DOHH2 (cell line): ENCODE measurements at regions not wholly inside any gene's neighbourhood (a gene's known extent, or its start where the extent isn't known, plus 50 kb on each side); places are given as distances from the start of the nearest gene placed in this dataset.

Source experiments
- H3F3A ChIP-seq: fragments of 200-600 bp; sonication (generic), shearing (Covaris generic); 2 replicates; pipeline ENCODE4 v1.6.0; 2016; ENCODE audit warnings: antibody characterized with exemption, mild to moderate bottlenecking; ENCODE audit not compliant: control insufficient read depth, insufficient read depth
- H3K27ac ChIP-seq: fragments of 200-600 bp; sonication (generic); 2 replicates; pipeline ENCODE4 v1.5.1; 2014; ENCODE audit warnings: low read depth, mild to moderate bottlenecking, low read length, moderate library complexity
- H3K27me3 ChIP-seq: fragments of 200-600 bp; sonication (generic); 2 replicates; pipeline ENCODE4 v1.6.1; 2014; ENCODE audit warnings: mild to moderate bottlenecking, low read length, mixed read lengths; ENCODE audit not compliant: control insufficient read depth
- H3K36me3 ChIP-seq: fragments of 200-600 bp; sonication (generic); 2 replicates; pipeline ENCODE4 v1.6.1; 2014; ENCODE audit warnings: mild to moderate bottlenecking, low read length, moderate library complexity, mixed read lengths; ENCODE audit not compliant: control insufficient read depth
- H3K4me1 ChIP-seq: fragments of 200-600 bp; sonication (generic); 2 replicates; pipeline ENCODE4 v1.6.1; 2014; ENCODE audit warnings: mild to moderate bottlenecking, low read length, mixed read lengths; ENCODE audit not compliant: control insufficient read depth
- H3K4me2 ChIP-seq: fragments of 200-600 bp; sonication (generic); 2 replicates; pipeline ENCODE4 v1.6.0; 2014; ENCODE audit warnings: mild to moderate bottlenecking, low read length, moderate library complexity
- H3K4me3 ChIP-seq: fragments of 200-600 bp; sonication (generic); 2 replicates; pipeline ENCODE4 v1.5.1; 2014; ENCODE audit warnings: mild to moderate bottlenecking, low read length, mixed read lengths
- H3K79me2 ChIP-seq: fragments of 200-600 bp; sonication (generic); 2 replicates; pipeline ENCODE4 v1.6.1; 2014; ENCODE audit warnings: mild to moderate bottlenecking, low read length, mixed read lengths; ENCODE audit not compliant: control insufficient read depth
- H3K9me2 ChIP-seq: fragments of 200-600 bp; sonication (generic); replicated peaks from 2 replicates; pipeline ENCODE4 v1.6.1; 2014; ENCODE audit warnings: mild to moderate bottlenecking, low read length, mixed read lengths; ENCODE audit not compliant: control insufficient read depth
- H3K9me3 ChIP-seq: fragments of 200-600 bp; sonication (generic); 2 replicates; pipeline ENCODE4 v1.6.1; 2014; ENCODE audit warnings: antibody characterized with exemption, low read length, mixed read lengths; ENCODE audit not compliant: control insufficient read depth, insufficient read depth
- H4K20me1 ChIP-seq: fragments of 200-600 bp; sonication (generic); 2 replicates; pipeline ENCODE4 v1.6.0; 2014; ENCODE audit warnings: low read depth, mild to moderate bottlenecking, antibody characterized with exemption, low read length, moderate library complexity; ENCODE audit not compliant: control insufficient read depth, insufficient read depth
- EZH2phosphoT487 ChIP-seq: fragments of 200-600 bp; sonication (generic); IDR thresholded peaks from 2 replicates; pipeline ENCODE4 v1.6.1; 2017; ENCODE audit warnings: borderline replicate concordance, mild to moderate bottlenecking, antibody characterized with exemption, low read length, moderate library complexity, mixed read lengths
- TF ChIP-seq, protein P1 (sequence below): fragments of 200-600 bp; sonication (generic); IDR thresholded peaks from one replicate; pipeline ENCODE4 v1.5.1; 2014; ENCODE audit warnings: antibody characterized with exemption, mild to moderate bottlenecking, low read depth, low read length; ENCODE audit not compliant: poor library complexity, severe bottlenecking

DNA sequence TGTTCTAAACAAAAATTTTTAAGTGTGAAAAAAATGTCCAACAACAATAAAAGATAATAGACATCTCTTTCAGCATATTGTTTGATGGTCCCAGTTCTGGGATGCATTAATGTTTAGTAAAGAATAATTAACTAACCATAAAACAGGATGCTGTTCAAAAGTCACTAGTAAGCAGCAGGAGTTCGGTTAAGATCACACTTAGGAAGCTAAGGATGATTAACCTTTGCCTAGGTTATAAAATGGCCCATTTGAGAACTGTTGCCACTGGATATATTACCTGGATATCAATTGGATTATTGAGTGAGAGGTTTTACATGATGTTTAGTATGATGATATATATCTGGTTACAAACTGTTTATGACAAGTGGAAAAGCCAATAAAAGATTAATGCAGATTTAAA, 171.7 kb downstream of the ATG4C start:
- Histone ChIP-seq H3K9me2 (no peaks in the 10 kb centered on the region), H3K79me2 (no peaks in the 10 kb centered on the region), H3K27ac (no peak overlapping the region), H3K9me3 (no peaks in the 10 kb centered on the region), H3K4me2 (no peak overlapping the region), H3K4me3 (no peak overlapping the region), H3K27me3 (peaks cover 7% of the 10 kb centered on the region), H4K20me1 (no peaks in the 10 kb centered on the region), H3K4me1 (no peaks in the 10 kb centered on the region), H3F3A (no peaks in the 10 kb centered on the region), H3K36me3 (no peaks in the 10 kb centered on the region)
- no peak for TF ChIP-seq EZH2phosphoT487
- TF ChIP-seq, protein P1, sequence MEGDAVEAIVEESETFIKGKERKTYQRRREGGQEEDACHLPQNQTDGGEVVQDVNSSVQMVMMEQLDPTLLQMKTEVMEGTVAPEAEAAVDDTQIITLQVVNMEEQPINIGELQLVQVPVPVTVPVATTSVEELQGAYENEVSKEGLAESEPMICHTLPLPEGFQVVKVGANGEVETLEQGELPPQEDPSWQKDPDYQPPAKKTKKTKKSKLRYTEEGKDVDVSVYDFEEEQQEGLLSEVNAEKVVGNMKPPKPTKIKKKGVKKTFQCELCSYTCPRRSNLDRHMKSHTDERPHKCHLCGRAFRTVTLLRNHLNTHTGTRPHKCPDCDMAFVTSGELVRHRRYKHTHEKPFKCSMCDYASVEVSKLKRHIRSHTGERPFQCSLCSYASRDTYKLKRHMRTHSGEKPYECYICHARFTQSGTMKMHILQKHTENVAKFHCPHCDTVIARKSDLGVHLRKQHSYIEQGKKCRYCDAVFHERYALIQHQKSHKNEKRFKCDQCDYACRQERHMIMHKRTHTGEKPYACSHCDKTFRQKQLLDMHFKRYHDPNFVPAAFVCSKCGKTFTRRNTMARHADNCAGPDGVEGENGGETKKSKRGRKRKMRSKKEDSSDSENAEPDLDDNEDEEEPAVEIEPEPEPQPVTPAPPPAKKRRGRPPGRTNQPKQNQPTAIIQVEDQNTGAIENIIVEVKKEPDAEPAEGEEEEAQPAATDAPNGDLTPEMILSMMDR: no peak

DNA sequence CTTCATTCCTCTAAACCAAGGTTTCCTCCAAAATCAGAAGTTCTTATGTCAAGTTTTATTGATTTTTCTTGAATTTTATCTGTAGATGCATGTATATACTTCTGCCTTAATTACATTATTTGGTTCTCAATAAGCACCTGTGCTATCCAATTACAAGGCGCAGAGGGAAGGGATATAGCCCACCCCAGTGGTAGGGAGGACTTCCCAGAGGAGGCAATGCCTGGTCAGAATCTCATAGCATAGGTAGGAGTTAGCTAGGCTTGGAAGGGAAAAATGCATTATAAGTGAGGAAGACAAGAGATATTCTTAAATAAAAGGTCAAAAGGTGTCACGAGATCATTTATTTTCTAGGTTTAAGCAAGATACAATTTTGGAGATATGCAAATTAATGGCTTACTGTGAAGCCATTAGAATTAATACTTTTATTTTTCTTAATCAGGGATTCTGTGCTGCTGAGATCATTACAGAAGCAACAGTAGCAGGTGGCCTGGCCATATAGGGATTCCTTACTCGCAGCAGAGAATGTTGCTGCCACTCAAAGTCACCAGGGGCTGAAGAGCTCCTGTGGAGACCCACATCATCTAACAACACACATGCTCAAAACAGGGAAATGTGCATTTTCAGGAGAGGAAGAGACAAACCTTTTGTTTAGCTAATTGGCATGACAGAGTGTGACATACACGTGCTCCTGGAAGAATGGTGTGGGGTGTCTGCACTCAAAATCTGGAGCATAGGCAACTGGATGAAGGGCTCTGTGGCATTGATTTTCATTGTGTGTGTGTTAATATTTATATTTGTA, 178.3 kb downstream of the ATG4C start:
- no peak for TF ChIP-seq EZH2phosphoT487
- TF ChIP-seq, protein P1: no peak
- no peaks in the 10 kb centered on the region for H3K9me3 ChIP-seq
- no peaks in the 10 kb centered on the region for H3K4me1 ChIP-seq
- H3K4me2 ChIP-seq: no peak overlapping the region
- no peaks in the 10 kb centered on the region for H3K36me3 ChIP-seq
- no peaks in the 10 kb centered on the region for H3K27me3 ChIP-seq
- H3K79me2 ChIP-seq: no peaks in the 10 kb centered on the region
- H4K20me1 ChIP-seq: no peaks in the 10 kb centered on the region
- no peaks in the 10 kb centered on the region for H3F3A ChIP-seq
- H3K4me3 ChIP-seq: no peak overlapping the region
- no peak overlapping the region for H3K27ac ChIP-seq
- H3K9me2 ChIP-seq: no peaks in the 10 kb centered on the region

DNA sequence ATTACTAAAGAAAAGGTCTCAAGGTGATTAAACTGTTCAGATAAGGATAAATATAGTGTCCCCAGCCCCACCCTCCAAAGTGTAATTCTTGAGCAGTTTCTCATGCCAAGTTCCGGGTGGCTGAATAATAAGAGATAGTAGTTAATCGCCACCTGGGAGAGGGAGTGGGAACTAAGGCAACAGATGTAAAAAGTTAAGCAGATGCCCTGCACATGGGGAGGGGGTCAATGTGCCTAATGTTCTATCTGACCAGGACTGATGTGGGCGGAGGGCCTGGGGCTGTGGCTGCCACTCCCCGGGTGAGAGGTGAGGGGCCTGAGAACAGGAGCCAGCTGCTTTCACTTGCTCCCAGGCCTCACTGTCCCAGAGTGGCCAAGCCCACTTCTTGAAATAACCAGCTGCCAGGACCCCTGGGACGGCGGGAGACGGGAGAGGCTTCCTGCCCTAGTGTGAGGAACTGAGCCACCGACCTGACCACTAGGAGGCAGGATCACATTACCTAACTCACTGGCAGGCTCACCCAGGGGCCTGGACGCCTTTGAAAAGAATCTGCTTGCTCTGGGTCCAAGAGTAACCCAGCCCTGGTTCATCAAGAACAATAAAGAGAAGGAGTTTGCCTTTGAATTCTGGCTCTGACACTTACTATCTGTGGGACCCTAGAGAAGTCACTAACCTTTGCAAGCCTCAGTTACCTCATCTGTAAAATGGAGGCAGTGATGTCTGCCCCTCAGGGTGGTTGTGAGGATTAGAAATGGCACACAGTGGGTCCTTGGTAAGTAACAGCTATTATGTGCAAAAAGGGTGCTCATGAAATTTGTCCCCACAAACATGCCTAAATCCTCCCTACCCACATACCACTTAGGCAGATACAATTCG, 179.2 kb downstream of the ATG4C start:
- Histone ChIP-seq H3F3A (no peaks in the 10 kb centered on the region), H3K9me3 (no peaks in the 10 kb centered on the region), H3K4me3 (no peak overlapping the region), H3K4me1 (no peaks in the 10 kb centered on the region), H3K27ac (no peak overlapping the region), H3K79me2 (no peaks in the 10 kb centered on the region), H3K36me3 (no peaks in the 10 kb centered on the region), H3K4me2 (no peak overlapping the region), H3K27me3 (no peaks in the 10 kb centered on the region), H3K9me2 (no peaks in the 10 kb centered on the region), H4K20me1 (no peaks in the 10 kb centered on the region)
- TF ChIP-seq EZH2phosphoT487: no peak
- TF ChIP-seq, protein P1: peak; percentile 70
